CD4-positive, alpha-beta T cell (primary cell): ENCODE measurements at regions not wholly inside any gene's neighbourhood (a gene's known extent, or its start where the extent isn't known, plus 50 kb on each side); places are given as distances from the start of the nearest gene placed in this dataset.
"Not testable (repeated sequence)": the region's sequence is repeated elsewhere in the genome, so short reads cannot be mapped to it uniquely, and the experiment has no call there.

Experiments used
- ATAC-seq: fragments of 200-7000 bp; cut with Tn5 transposase; one replicate; pipeline ENCODE4 v1.10.0; 2022; ENCODE audit warnings: mild to moderate bottlenecking; ENCODE audit not compliant: poor library complexity
- CTCF ChIA-PET: fragments of 350-600 bp; sonication (Branson Sonifier 250); formaldehyde crosslinking; loops from one replicate; lab custom pipeline; 2021; ENCODE audit warnings: antibody characterized with exemption, inconsistent platforms; lab: Charles Lee
- POLR2A ChIA-PET: fragments of 350-600 bp; sonication (Branson Sonifier 250); formaldehyde crosslinking; loops from one replicate; lab custom pipeline; 2021; ENCODE audit warnings: antibody characterized with exemption, inconsistent platforms; lab: Charles Lee
- DNase-seq, 14 experiments: peaks; one replicate each; pipeline ENCODE4 v3.0.0-alpha.2; 2013 to 2020; ENCODE audit warnings: mixed read lengths in 2 of 14
- H3K27ac ChIP-seq, 2 donors: one replicate each; pipeline versions ENCODE4 v1.5.1 to v1.7.0; 2013; ENCODE audit warnings: low read length in 2 of 2, low read depth in 1 of 2, mild to moderate bottlenecking in 1 of 2
- H3K27me3 ChIP-seq, 2 experiments: 1 replicate in 1 of 2; 2 replicates in 1 of 2; pipeline versions ENCODE4 v1.6.1 to v1.7.0; 2013; ENCODE audit warnings: low read length in 2 of 2, control low read depth in 1 of 2, mild to moderate bottlenecking in 1 of 2, moderate library complexity in 1 of 2; ENCODE audit not compliant: insufficient read depth in 2 of 2, control insufficient read depth in 1 of 2
- H3K36me3 ChIP-seq: one replicate; pipeline ENCODE4 v1.6.1; 2013; ENCODE audit warnings: low read length, control low read depth; ENCODE audit not compliant: insufficient read depth
- H3K4me1 ChIP-seq: one replicate; pipeline ENCODE4 v1.6.1; 2013; ENCODE audit warnings: low read length, control low read depth; ENCODE audit not compliant: insufficient read depth
- H3K4me3 ChIP-seq: one replicate; pipeline ENCODE4 v1.5.1; 2013; ENCODE audit warnings: mild to moderate bottlenecking, low read length, moderate library complexity
- H3K9me3 ChIP-seq, 2 experiments: 1 replicate in 1 of 2; 2 replicates in 1 of 2; pipeline versions ENCODE4 v1.6.1 to v1.7.0; 2013; ENCODE audit warnings: low read length in 2 of 2, mild to moderate bottlenecking in 2 of 2, control low read depth in 1 of 2, moderate library complexity in 1 of 2; ENCODE audit not compliant: control insufficient read depth in 1 of 2, insufficient read depth in 1 of 2
- H3K27ac Mint-ChIP-seq: one replicate; pipeline ENCODE4 v1.8.0; 2020; ENCODE audit warnings: mixed read lengths
- H3K27me3 Mint-ChIP-seq: one replicate; pipeline ENCODE4 v1.8.0; 2021; ENCODE audit warnings: mixed read lengths
- H3K36me3 Mint-ChIP-seq: one replicate; pipeline ENCODE4 v1.8.0; 2021; ENCODE audit warnings: low read depth, mixed read lengths
- H3K4me1 Mint-ChIP-seq: one replicate; pipeline ENCODE4 v1.8.0; 2021; ENCODE audit warnings: low read depth, mixed read lengths
- H3K4me3 Mint-ChIP-seq: one replicate; pipeline ENCODE4 v1.8.0; 2020; ENCODE audit warnings: mild to moderate bottlenecking, mixed read lengths
- H3K9me3 Mint-ChIP-seq: one replicate; pipeline ENCODE4 v1.8.0; 2020; ENCODE audit warnings: mixed read lengths
- CTCF ChIP-seq: fragments of 200-600 bp; IDR thresholded peaks from one replicate; pipeline ENCODE4 v1.8.0; 2022; ENCODE audit warnings: antibody characterized with exemption, mild to moderate bottlenecking
- intact Hi-C, 2 experiments: fragments of 100-400 bp; cut with DNase I in 1 of 2; cut with micrococcal nuclease in 1 of 2; formaldehyde crosslinking; loops; one replicate each; pipeline versions ENCODE4 v1.15.1 to v1.9.0; 2023 to 2025; cut with DNase I, micrococcal nuclease

GRCh38 chr2:234249034-234249735, 198.7 kb downstream of the SPP2 start:
- ChIA-PET CTCF (no interaction called here), POLR2A (no interaction called here)
- Mint-ChIP-seq H3K4me3 (no peak overlapping the region), H3K27ac (no peak overlapping the region), H3K36me3 (no peaks in the 10 kb centered on the region), H3K4me1 (peaks cover 2% of the 10 kb centered on the region), H3K9me3 (no peaks in the 10 kb centered on the region), H3K27me3 (no peaks in the 10 kb centered on the region)
- Histone ChIP-seq H3K4me3 (no peak overlapping the region), H3K9me3 (peaks cover 0 to 4% of the 10 kb centered on the region in 2 experiments), H3K27me3 (no peaks in the 10 kb centered on the region), H3K27ac (no peak overlapping the region), H3K4me1 (peaks cover 1% of the 10 kb centered on the region), H3K36me3 (no peaks in the 10 kb centered on the region)
- no peak for TF ChIP-seq CTCF
- no peak for ATAC-seq
- no peak for DNase-seq
- intact Hi-C loops: no loop called here

GRCh38 chr2:234248213-234248710, 197.8 kb downstream of the SPP2 start:
- H3K9me3 Mint-ChIP-seq, H3K9me3 ChIP-seq, H3K27ac Mint-ChIP-seq, H3K27me3 ChIP-seq, H3K27me3 Mint-ChIP-seq, intact Hi-C loops, POLR2A ChIA-PET, CTCF ChIA-PET, H3K36me3 ChIP-seq, H3K4me1 ChIP-seq, H3K27ac ChIP-seq, H3K36me3 Mint-ChIP-seq, H3K4me1 Mint-ChIP-seq, H3K4me3 Mint-ChIP-seq, H3K4me3 ChIP-seq, ATAC-seq, DNase-seq: not testable (repeated sequence)

GRCh38 chr2:234247453-234248180, 197.1 kb downstream of the SPP2 start:
- DNase-seq (no peak), ATAC-seq (no peak)
- no peak for TF ChIP-seq CTCF
- intact Hi-C loops: no loop called here
- ChIA-PET POLR2A (no interaction called here), CTCF (no interaction called here)
- H3K27ac ChIP-seq: no peak overlapping the region
- H3K36me3 ChIP-seq: no peaks in the 10 kb centered on the region
- Mint-ChIP-seq H3K4me1 (peaks cover 9% of the 10 kb centered on the region), H3K27ac (no peak overlapping the region), H3K27me3 (no peaks in the 10 kb centered on the region), H3K4me3 (no peak overlapping the region), H3K36me3 (no peaks in the 10 kb centered on the region), H3K9me3 (no peaks in the 10 kb centered on the region)
- H3K4me1 ChIP-seq: no peaks in the 10 kb centered on the region
- no peak overlapping the region for H3K4me3 ChIP-seq
- H3K27me3 ChIP-seq: no peaks in the 10 kb centered on the region
- H3K9me3 ChIP-seq: peaks cover 0 to 4% of the 10 kb centered on the region in 2 experiments
